ENCODE measurements at regions not wholly inside any gene's neighbourhood (a gene's known extent, or its start where the extent isn't known, plus 50 kb on each side); places are given as distances from the start of the nearest gene placed in this dataset.
"Not testable (repeated sequence)": the region's sequence is repeated elsewhere in the genome, so short reads cannot be mapped to it uniquely, and the experiment has no call there.

DNA sequence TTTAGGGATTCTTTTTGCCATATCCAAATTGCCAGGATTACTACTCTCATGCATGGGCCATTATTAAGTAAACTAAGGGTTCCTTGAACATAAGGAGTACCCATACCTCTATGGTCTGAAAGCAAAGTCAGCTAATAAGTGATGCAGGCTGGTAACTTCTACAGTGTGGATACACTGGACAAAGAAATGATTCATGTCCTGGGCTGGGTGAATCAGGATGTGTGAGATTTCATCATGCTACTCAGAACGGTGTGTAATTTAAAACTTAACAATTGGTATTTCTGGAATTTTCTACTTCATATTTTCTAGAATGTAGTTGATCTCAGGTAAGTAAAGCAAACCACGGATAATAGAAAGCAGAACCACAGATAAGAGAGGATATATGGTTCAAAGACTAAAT lies 428.8 kb downstream of the CHSY3 start:
- no peak for DNase-seq (ENCODE audit: low read depth in 2 of 2)

DNA sequence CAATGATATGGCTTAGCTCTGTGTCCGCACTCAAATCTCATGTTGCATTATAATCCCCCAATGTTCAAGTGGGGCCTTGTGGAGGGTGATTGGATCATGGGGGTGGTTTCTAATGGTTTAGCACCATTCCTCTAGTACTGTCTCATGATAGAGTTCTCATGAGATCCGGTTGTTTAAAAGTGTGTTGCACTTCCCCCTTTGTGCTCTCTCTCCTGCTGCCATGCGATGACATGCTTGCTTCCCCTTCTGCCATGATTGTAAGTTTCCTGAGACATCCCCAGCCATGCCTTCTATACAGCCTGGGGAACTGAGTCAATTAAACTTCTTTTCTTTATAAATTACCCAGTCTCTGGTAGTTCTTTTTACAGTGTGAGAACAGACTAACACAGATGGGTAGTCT lies 427.1 kb downstream of the CHSY3 start:
- DNase-seq (ENCODE audit: low read depth in 2 of 2): no peak

DNA sequence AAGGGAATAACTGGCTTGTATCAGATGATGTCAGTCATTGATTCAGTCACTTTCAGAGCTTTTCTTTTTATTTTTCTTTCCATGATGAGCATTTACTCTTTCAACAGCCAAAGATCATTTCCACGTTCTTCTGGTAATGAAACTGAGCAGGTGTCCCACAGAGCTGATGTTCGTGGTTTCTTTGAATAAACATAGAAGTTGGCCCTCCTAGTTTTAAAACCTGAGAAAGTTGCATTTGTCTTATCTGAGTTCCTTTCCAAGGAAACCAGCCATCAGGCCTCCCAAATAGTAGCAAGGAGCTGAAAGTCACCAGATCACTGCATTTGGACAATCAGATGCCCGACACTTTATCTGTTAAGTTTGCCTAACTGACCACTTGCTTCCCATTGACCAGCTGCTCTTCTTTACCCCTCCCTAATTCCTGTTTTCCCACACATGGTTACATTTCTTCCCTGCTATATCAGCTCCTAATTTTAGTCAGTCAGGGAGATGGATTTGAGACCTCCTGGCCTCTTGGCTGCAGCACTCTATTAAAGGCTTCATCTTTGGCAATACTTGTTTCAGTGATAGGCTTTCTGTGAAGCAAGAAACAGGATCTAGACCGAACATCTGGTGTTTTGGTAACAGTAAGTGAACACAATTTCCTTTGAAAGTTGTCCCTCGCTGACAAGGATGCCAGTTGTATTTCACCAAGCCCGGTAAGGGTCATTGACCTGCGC lies 420.8 kb downstream of the CHSY3 start:
- no peak for DNase-seq (ENCODE audit: low read depth in 2 of 2)

DNA sequence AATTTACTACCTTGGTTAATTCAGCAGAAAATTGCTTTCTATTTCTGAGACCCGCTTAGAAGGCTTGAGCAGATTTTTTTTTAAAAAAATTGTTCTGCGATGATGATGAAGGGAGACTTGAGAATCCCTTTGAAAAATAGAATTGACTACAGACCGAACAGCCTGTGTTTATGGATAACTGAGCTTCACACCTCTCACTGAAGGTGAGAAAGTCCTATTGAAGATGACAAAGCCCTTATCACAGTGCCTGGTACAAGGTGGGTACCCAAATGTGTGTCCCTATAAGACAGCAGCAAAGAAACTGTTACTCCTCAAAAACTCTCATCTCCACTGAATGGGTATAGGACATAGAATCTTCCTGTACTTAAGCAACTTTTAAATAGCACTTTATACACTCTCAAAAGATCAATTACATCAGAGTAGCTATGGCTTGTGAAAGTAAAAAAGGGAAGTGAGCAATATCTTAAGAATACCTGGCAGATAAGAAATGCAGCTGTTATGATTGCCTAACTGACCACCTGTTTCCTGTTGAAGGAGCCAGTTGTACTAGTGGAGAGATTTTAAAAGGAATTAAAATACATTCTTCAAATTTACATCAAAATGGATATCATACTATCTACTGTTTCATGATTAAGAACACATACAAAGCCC lies 419.7 kb downstream of the CHSY3 start:
- DNase-seq (ENCODE audit: low read depth in 2 of 2): no peak

DNA sequence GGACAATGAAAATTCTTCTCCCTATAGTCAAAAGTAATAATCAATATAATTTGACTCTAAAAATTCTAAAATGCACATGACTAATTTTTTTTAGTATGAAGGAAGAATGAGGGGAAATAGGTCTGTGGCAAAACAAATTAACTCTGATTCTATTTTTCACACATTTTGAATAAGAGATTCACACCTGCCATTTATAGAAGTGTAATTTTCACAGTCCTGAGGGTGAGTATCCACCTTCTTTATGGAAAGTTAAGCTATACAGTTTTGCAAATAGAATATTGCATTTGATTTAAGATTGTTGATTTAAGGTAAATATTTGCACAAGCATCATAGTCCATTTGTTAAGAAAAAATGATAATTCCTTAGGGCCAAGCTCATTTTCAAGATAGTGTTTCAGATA lies 417.7 kb downstream of the CHSY3 start:
- no peak for DNase-seq (ENCODE audit: low read depth in 2 of 2)

DNA sequence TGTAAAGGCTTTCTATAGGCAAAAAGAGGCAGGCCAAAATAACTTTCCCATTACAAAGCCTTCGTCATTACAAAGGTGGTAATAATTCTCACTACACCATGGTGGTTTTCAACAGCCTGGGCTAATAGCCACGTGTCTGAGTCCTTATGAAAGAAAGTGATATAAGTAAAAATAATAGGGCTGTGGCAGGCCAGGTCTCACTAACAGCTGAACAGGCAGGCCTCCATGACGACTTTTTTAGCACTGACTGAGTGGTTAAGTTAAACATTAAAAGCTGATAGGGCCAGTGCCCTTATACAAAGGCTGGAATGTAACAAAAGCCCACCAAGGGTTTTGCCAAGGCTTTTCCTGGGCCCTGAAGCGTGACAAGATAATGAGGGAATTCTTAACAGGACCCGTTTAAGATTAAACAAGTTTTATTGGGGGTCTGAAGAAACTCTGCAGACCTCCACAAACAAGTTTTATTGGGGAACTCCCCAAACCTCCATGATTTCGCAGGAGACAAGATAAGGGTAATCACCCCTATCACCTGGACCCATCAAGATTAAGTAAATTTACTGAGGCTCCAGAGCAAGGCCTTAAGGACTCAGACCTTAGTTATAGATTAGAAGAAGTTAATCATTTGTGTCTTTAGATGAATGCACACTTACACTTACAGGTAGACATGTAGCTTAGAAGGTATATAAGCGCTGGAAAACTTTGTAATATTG lies 412.9 kb downstream of the CHSY3 start:
- DNase-seq (ENCODE audit: low read depth in 2 of 2): no peak

DNA sequence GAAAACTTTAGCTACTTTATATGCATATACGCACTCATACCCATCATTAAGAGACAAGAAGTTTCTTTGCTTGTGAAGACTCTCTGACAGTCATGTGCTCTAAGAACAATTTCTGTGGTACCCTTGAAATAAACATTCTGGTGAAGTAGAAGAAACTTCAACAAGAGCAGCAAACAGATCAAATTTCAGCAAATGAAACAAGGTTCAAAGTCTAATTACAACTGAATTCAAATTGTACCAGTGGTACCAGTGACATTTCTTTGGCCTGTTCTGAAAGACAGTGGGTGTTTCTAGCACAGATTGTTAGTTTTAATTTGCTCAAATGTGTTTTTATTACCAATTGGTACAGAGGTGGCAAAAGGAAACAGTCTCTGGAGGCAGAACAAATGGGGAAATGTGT lies 391.0 kb downstream of the CHSY3 start:
- DNase-seq (ENCODE audit: low read depth in 2 of 2): no peak

DNA sequence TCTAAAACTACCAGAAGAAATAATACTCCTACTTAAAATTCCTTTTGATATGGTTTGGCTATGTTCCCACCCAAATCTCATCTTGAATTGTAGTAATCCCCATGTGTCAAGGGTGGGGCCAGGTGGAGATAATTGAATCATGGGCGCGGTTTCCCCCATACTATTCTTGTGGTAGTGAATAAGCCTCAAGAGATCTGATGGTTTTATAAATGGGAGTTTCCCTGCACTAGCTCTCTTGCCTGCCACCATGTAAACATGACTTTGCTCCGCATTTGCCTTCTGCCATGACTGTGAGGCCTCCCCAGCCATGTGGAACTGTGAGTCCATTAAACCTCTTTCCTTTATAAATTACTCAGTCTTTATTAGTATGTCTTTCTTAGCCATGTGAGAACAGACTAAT lies 390.5 kb downstream of the CHSY3 start:
- not testable (repeated sequence) for DNase-seq (ENCODE audit: low read depth in 2 of 2)

DNA sequence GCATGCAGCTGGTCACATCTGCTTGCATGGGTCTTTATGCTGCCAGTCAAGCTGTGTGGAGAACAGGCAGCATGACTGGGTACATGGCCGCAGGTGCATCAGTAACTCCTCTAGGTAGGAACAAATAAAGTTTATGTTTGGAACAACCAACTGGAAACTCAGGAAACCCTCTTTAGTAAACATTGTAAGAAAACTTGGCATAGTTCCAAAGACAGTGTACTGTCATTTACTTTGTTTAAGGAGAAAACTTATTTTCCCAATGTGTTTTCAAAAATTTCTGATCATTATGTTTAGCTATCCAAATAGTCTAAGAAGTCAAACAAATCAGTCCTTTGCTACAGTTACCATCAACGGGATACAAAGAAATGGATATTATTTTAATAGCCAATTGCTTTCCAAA lies 386.0 kb downstream of the CHSY3 start:
- no peak for DNase-seq (ENCODE audit: low read depth in 2 of 2)

DNA sequence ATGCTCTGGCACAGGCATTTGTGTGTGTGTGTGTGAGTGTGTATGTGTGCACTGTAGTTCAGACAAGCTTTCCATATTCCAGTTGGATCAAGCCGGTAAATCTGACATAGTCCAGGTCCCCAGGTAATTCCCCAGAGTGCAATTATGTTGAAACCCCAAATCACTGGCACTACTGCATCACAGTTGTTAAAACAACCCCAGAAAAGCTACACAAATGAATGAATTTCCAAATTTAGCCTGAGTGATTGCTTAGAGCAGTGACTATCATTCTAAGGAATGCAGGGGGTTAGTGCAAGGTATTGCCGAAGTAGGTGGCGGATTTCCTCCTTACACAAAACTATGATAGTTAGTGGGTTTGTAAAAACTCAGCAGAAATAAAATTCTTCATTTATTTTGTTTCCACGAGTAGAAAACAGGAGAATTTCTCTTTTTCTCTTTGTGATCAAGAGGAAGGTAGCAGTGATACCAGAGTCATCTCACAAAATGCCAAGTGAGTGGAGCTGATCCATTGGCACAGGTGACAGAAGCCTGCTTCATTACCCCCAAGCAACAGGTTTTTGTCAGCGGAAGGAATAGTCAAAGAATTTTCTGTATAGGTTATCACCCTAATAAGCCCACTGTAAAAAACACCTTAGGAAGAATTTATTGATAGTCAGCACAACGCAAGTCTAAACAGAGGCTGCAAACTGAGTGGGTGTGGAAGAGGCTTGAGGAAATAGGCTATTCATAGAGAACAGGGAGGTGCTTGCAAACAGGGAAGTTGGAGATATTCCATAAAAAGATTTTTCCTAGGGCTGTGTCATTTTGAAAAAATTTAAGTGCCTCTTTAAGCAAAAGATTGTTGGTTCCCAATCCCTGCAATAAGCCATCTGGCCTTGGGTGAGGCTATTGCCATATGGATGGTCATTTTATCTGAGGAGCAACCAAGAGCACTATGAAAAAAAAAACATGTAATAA lies 385.1 kb downstream of the CHSY3 start:
- DNase-seq (ENCODE audit: low read depth in 2 of 2): no peak

DNA sequence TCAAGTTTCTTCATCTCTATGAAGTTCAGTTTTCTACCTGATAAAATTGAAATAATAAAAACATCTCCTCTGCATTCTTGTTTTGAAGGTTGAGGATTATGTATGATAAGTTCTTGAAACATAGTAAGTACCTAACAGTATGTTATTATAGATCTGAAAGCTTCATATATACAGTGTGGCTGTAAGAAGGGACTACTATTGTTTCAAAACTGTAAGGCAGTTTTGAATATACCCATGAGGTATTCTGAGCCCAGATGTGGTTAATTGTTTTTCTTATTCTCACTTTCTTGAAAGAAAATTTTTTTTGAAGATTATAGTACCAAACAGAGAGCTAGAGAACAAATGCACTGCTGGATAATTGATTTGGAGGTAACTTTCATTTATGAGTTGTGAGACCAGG lies 383.2 kb downstream of the CHSY3 start:
- no peak for DNase-seq (ENCODE audit: low read depth in 2 of 2)

DNA sequence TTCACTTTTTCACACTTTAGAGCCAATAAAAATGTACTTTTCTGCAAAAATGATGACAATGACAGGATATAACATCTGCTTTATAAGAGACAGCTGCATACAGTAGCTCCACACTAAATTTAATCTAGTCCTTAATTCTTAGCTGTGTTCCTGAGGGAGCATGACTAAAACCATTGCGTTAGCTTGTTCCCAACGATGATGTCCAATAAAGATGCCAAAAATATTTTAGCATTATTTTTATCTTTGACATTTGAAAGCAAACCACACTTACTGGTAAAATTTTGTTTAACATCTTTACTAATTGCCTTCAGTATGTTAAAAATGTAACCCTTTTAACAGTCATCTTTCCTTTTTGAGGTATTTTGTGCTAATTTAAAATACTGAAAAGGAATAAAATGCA lies 382.7 kb downstream of the CHSY3 start:
- no peak for DNase-seq (ENCODE audit: low read depth in 2 of 2)

DNA sequence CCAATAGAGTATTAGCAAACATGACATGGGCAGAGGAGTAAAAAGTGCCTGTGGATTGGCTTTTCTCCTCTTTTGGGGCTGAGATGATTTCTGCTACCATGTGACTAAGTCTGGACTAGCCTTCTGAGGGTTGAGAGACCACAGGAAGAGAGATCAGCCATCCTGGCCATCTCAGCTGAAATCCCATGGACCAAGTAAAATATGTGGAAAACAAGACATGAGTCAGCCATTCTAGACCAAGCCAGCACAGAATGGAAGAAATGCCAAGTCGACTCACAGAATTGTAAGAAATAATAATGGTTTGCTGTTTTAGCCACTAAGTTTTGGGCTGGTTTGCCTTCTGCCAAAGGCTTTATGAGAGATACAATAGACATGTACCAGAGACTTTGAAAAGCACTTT lies 377.8 kb downstream of the CHSY3 start:
- DNase-seq (ENCODE audit: low read depth in 2 of 2): no peak

DNA sequence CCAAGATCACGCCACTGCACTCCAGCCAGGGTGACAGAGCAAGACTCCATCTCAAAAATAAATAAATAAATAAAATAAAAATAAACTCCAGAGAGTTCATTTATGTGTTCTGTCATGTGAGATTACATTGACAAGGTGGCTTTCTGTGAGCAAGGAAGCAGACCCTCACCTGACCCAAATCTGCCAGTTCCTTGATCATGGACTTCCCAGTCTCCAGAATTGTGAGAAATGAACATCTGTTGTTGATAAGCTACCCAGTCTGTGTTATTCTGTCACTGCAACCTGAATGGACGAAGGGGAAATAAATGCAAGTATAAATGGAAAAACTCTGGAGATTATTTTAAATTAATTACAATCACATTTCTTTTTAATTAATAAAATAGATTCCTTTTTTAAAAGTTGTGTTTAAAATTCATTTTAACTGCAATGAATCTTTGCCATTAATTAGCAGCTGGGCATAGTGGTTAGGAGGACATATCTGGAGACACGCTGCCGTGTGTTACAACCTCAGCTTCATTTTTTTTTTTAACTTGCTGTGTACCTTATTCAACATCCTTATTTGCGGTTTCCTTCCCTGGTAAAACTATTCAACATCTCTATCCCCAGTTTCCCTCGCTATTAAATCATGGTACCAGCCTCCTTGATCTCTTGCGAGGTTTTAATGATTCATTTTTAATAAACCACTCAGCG lies 376.4 kb downstream of the CHSY3 start:
- DNase-seq (ENCODE audit: low read depth in 2 of 2): no peak

DNA sequence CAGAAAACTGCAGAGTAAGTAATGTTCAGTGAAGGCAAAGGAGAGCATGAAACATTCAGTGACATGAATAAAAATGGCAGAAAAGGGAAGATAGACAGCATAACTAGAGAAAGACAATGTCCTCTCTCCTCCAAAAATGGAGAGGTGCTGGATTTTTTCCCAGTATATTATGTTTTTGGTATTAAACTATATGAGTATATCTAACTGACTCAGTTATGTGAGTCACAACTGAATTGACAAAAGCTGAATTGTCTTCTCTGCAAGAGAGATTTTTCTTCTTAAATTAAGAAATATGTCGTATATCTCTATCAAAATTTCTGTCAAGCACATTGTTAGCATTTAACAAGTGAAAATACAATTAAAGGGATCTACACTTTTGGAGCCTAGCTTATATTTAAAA lies 375.1 kb downstream of the CHSY3 start:
- DNase-seq (ENCODE audit: low read depth in 2 of 2): no peak

DNA sequence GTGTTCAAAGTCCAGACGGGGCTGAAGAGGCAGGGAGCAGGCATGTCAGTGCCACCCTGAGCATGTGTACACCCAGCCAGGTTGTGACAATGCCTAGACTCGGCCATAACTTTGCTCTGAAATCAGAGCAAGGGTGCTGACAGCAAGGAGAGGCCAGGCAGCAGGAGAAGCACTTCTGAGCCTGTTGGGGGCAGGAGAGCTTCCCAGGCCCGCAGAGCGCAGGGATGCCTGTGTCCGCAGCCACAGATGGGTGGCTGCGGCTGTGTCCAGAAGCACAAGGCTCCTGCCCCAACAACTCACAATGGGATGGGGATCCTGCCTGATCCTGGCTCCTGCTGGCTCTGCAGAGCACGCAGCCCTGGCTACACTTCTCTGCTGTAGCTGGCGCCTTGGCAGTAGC lies 373.9 kb downstream of the CHSY3 start:
- no peak for DNase-seq (ENCODE audit: low read depth in 2 of 2)

DNA sequence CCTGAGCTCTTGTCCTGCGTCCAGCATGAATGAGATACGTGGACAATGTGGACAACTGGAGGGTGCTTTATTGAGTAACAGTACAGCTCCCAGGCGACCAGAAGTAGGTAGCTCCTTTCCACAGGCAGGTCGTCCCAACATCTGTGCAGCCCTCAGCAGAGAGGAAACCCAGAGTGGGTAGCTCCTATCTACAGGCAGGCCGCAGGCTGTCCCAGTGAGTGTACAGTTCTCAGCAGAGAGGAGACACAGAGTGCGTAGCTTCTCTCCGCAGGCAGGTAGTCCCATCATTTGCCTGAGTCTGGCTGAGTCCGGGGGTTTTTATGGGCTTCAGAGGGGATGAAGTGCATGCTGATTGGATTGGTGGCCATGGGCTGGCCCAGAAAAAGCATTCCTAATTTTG lies 373.3 kb downstream of the CHSY3 start:
- no peak for DNase-seq (ENCODE audit: low read depth in 2 of 2)

DNA sequence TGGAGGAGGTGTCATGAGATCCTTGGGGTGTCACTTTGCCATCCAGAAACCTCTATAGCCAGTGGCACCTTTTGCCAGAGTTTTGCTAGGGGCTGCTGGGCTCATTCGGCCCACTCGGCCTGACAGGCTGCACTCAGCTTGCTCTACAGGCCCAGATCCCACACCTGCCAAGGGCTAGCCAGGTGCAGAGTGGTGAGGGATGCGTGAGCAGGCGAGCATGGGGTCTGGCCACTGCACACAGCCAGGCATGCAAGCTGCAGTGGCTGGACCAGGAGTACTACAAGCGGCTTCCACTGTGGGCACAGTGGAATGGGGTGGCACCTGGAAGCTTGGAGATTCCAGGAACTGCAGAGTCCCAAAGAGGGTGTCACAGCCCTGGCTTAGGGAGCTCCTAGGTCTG lies 372.7 kb downstream of the CHSY3 start:
- DNase-seq (ENCODE audit: low read depth in 2 of 2): no peak

DNA sequence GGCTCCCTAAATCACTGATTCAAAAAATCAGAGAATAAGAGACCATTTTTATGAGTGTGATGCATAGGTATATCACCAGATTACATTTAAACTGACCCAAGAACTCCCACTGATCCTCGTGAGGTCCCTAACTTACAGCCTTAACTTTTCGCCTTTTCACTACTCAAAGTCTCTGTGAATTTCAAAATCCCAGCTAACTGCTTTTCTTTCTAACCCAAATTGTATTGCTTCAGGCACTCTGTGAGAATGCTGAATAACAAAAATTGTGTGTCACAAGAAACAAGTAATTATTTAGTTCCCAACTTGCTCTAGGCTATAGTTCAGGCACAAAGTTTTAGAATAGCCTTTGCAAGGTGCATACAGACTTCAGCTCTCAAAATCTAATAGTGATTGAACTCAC lies 368.6 kb downstream of the CHSY3 start:
- no peak for DNase-seq (ENCODE audit: low read depth in 2 of 2)

DNA sequence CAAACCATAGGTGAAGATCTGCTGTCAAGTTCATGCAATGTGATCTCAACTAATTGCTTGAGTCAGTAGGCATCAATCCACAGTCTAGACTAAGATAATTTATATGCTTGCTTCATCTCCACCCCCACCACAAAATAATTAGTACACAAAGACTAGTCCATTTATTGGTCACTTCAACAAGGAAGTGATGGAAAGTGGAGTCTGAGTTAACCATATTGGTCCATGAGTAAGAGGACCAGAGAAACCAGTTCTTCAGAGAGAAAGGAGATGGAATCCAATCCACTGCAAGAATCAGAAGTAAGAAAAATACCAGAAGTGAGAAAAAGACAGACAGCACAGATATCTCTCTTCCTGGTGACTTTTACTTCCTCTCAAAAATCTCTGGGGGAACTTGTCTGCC lies 366.5 kb downstream of the CHSY3 start:
- no peak for DNase-seq (ENCODE audit: low read depth in 2 of 2)

DNA sequence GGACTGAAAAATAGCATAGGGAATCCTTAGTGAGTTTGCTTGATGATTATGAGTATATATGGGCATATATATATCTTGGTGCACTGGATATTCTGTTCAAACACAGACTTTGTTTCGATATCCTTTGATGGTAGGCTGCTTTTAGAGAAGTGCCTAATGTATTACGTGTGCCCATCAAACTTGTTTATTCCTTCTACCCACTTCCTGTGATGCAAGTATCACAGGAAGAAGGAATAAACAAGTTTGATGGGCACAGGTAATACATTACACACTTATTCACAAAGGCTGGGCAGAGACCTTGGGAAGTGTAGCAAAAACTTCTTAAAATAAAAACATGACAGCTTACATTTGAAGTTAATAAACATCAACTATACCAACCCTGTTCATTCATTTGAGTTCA lies 364.2 kb downstream of the CHSY3 start:
- no peak for DNase-seq (ENCODE audit: low read depth in 2 of 2)

DNA sequence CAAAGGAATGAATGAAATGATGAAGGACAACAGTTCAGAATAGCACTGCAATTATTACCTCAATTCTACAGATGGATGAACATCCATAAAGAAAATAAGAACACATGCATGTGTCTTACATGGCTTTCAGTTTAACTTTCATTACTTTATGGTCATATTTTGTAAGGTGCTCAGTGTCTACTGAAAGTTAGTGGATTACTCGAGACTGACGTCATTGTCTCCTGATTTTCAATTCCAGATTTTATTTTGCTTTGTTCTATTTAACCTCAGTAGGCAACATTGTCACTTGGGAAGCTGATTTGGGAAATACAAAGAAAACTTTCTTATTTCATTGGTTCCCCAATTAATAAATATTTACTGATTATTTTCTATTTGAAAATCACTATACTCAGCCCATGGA lies 363.7 kb downstream of the CHSY3 start:
- DNase-seq (ENCODE audit: low read depth in 2 of 2): no peak
